Trophoblast cell (in vitro differentiated cells and primary cell): ENCODE measurements at regions not wholly inside any gene's neighbourhood (a gene's known extent, or its start where the extent isn't known, plus 50 kb on each side); places are given as distances from the start of the nearest gene placed in this dataset.

Source experiments
- DNase-seq, 2 donors: peaks; one replicate each; pipeline ENCODE4 v3.0.0-alpha.2; 2016
- H2AFZ ChIP-seq: 2 replicates; pipeline ENCODE4 v1.6.1; 2013; ENCODE audit warnings: low read length, moderate library complexity, mild to moderate bottlenecking; ENCODE audit not compliant: insufficient read depth, poor library complexity
- H2AK5ac ChIP-seq: 2 replicates; pipeline ENCODE4 v1.6.1; 2013; ENCODE audit warnings: mild to moderate bottlenecking, low read length
- H2BK120ac ChIP-seq: 2 replicates; pipeline ENCODE4 v1.6.1; 2013; ENCODE audit warnings: low read length, mild to moderate bottlenecking, moderate library complexity; ENCODE audit not compliant: insufficient read depth, poor library complexity
- H2BK12ac ChIP-seq: 2 replicates; pipeline ENCODE4 v1.6.1; 2013; ENCODE audit warnings: mild to moderate bottlenecking, low read length, moderate library complexity
- H2BK5ac ChIP-seq: 2 replicates; pipeline ENCODE4 v1.6.1; 2013; ENCODE audit warnings: low read length, low read depth, moderate library complexity, mild to moderate bottlenecking; ENCODE audit not compliant: poor library complexity
- H3K14ac ChIP-seq: 2 replicates; pipeline ENCODE4 v1.6.1; 2013; ENCODE audit warnings: mild to moderate bottlenecking, low read length
- H3K18ac ChIP-seq: 2 replicates; pipeline ENCODE4 v1.6.1; 2013; ENCODE audit warnings: mild to moderate bottlenecking, low read length
- H3K23ac ChIP-seq: 2 replicates; pipeline ENCODE4 v1.6.1; 2013; ENCODE audit warnings: low read length
- H3K27ac ChIP-seq: 2 replicates; pipeline ENCODE4 v1.5.1; 2013; ENCODE audit warnings: low read depth, mild to moderate bottlenecking, inconsistent platforms, low read length, moderate library complexity
- H3K27me3 ChIP-seq: 2 replicates; pipeline ENCODE4 v1.6.1; 2013; ENCODE audit warnings: inconsistent platforms, mild to moderate bottlenecking, low read length, moderate library complexity; ENCODE audit not compliant: insufficient read depth
- H3K36me3 ChIP-seq, 2 experiments: 1 replicate in 1 of 2; 2 replicates in 1 of 2; pipeline ENCODE4 v1.6.1; 2013; ENCODE audit warnings: low read length in 2 of 2, mild to moderate bottlenecking in 2 of 2, moderate library complexity in 1 of 2; ENCODE audit not compliant: insufficient read depth in 2 of 2, control insufficient read depth in 1 of 2
- H3K4ac ChIP-seq: 2 replicates; pipeline ENCODE4 v1.6.1; 2013; ENCODE audit warnings: low read depth, mild to moderate bottlenecking, low read length, moderate library complexity
- H3K4me1 ChIP-seq, 2 experiments: 1 replicate in 1 of 2; 2 replicates in 1 of 2; pipeline ENCODE4 v1.6.1; 2013; ENCODE audit warnings: low read length in 2 of 2, mild to moderate bottlenecking in 2 of 2, moderate library complexity in 1 of 2; ENCODE audit not compliant: insufficient read depth in 2 of 2, control insufficient read depth in 1 of 2
- H3K4me2 ChIP-seq: 2 replicates; pipeline ENCODE4 v1.6.1; 2013; ENCODE audit warnings: inconsistent platforms, mild to moderate bottlenecking, low read length, moderate library complexity
- H3K4me3 ChIP-seq: 2 replicates; pipeline ENCODE4 v1.5.1; 2013; ENCODE audit warnings: mild to moderate bottlenecking, low read depth, low read length, inconsistent platforms
- H3K79me1 ChIP-seq: one replicate; pipeline ENCODE4 v1.6.1; 2013; ENCODE audit warnings: low read length
- H3K79me2 ChIP-seq: 2 replicates; pipeline ENCODE4 v1.6.1; 2013; ENCODE audit warnings: low read length, mild to moderate bottlenecking; ENCODE audit not compliant: control insufficient read depth, insufficient read depth, poor library complexity
- H3K9ac ChIP-seq: 2 replicates; pipeline ENCODE4 v1.6.1; 2013; ENCODE audit warnings: mild to moderate bottlenecking, low read length
- H3K9me3 ChIP-seq: 2 replicates; pipeline ENCODE4 v1.6.1; 2013; ENCODE audit warnings: low read depth, mild to moderate bottlenecking, control low read depth, inconsistent platforms, low read length; ENCODE audit not compliant: insufficient read depth
- H4K12ac ChIP-seq: 2 replicates; pipeline ENCODE4 v1.6.1; 2013; ENCODE audit warnings: low read depth, mild to moderate bottlenecking, low read length, moderate library complexity
- H4K8ac ChIP-seq: 2 replicates; pipeline ENCODE4 v1.6.1; 2013; ENCODE audit warnings: low read depth, mild to moderate bottlenecking, low read length, moderate library complexity
- H4K91ac ChIP-seq: one replicate; pipeline ENCODE4 v1.6.1; 2013; ENCODE audit warnings: low read depth, mild to moderate bottlenecking, low read length, moderate library complexity
- WGBS: extraction: QIAGEN DNeasy Blood & Tissue Kit; methylation state at CpG from one replicate; pipeline ENCODE4 v1.1.7; 2013; ENCODE audit warnings: missing lambda C conversion rate; ENCODE audit not compliant: insufficient read length, insufficient coverage; ENCODE audit errors: extremely low coverage; 5-methylcytosine and 5-hydroxymethylcytosine counted together

GRCh38 chr2:19651466-19651865 lies 250.3 kb downstream of the TTC32 start:
- Histone ChIP-seq H3K27ac (no peak overlapping the region), H3K9ac (no peak overlapping the region), H3K4me1 (no peaks in the 10 kb centered on the region), H2BK12ac (no peak overlapping the region), H2AFZ (no peak overlapping the region), H3K4ac (no peak overlapping the region), H4K12ac (no peak overlapping the region), H3K14ac (no peak overlapping the region), H4K8ac (no peak overlapping the region), H3K27me3 (no peaks in the 10 kb centered on the region), H2BK5ac (no peak overlapping the region), H3K79me2 (no peaks in the 10 kb centered on the region), H3K23ac (no peak overlapping the region), H3K18ac (no peak overlapping the region), H4K91ac (no peak overlapping the region), H3K4me3 (no peak overlapping the region), H3K36me3 (no peaks in the 10 kb centered on the region), H3K4me2 (no peak overlapping the region), H3K79me1 (no peaks in the 10 kb centered on the region), H3K9me3 (no peaks in the 10 kb centered on the region), H2AK5ac (no peak overlapping the region), H2BK120ac (no peak overlapping the region)
- no CpG with 5 or more reads among the region's 4 CpGs for WGBS
- no peak for DNase-seq

- Histone ChIP-seq H3K18ac (no peak overlapping the region), H2BK120ac (no peak overlapping the region), H3K79me1 (no peaks in the 10 kb centered on the region), H3K23ac (no peak overlapping the region), H3K4me3 (no peak overlapping the region), H3K79me2 (no peaks in the 10 kb centered on the region), H3K27me3 (no peaks in the 10 kb centered on the region), H3K4me1 (no peaks in the 10 kb centered on the region), H3K9ac (no peak overlapping the region), H3K36me3 (no peaks in the 10 kb centered on the region), H3K27ac (no peak overlapping the region), H3K14ac (no peak overlapping the region), H3K9me3 (no peaks in the 10 kb centered on the region), H2BK5ac (no peak overlapping the region), H2AFZ (no peak overlapping the region), H4K8ac (no peak overlapping the region), H3K4me2 (no peak overlapping the region), H2BK12ac (no peak overlapping the region), H4K12ac (no peak overlapping the region), H2AK5ac (no peak overlapping the region), H3K4ac (no peak overlapping the region), H4K91ac (no peak overlapping the region)
- 100% methylated on average over 2 of the region's 8 CpGs for WGBS
- peak; percentile 73 to 82 for DNase-seq
Observed at GRCh38 chr2:19649785-19650380, 251.9 kb downstream of the TTC32 start.

GRCh38 chr2:19649142-19649541 lies 252.6 kb downstream of the TTC32 start:
- no peaks in the 10 kb centered on the region for H3K27me3 ChIP-seq
- no peak overlapping the region for H3K9ac ChIP-seq
- DNase-seq: peak; percentile 27 to 45
- no peak overlapping the region for H4K12ac ChIP-seq
- H4K91ac ChIP-seq: no peak overlapping the region
- no peak overlapping the region for H2BK12ac ChIP-seq
- no peak overlapping the region for H4K8ac ChIP-seq
- no peak overlapping the region for H2BK5ac ChIP-seq
- H2AFZ ChIP-seq: no peak overlapping the region
- no peak overlapping the region for H3K18ac ChIP-seq
- H2BK120ac ChIP-seq: no peak overlapping the region
- no CpG with 5 or more reads among the region's 1 CpG for WGBS
- no peak overlapping the region for H3K4ac ChIP-seq
- no peaks in the 10 kb centered on the region for H3K79me1 ChIP-seq
- no peak overlapping the region for H3K4me2 ChIP-seq
- no peak overlapping the region for H3K14ac ChIP-seq
- no peak overlapping the region for H3K23ac ChIP-seq
- H3K36me3 ChIP-seq: no peaks in the 10 kb centered on the region
- no peaks in the 10 kb centered on the region for H3K9me3 ChIP-seq
- H3K79me2 ChIP-seq: no peaks in the 10 kb centered on the region
- H3K4me1 ChIP-seq: no peaks in the 10 kb centered on the region
- H3K27ac ChIP-seq: no peak overlapping the region
- H2AK5ac ChIP-seq: no peak overlapping the region
- H3K4me3 ChIP-seq: no peak overlapping the region

GRCh38 chr2:19648583-19648982 lies 253.2 kb downstream of the TTC32 start:
- Histone ChIP-seq H3K27ac (no peak overlapping the region), H3K18ac (no peak overlapping the region)

More at GRCh38 chr2:19648583-19648982, 253.2 kb downstream of the TTC32 start:
- Histone ChIP-seq H4K91ac (no peak overlapping the region), H2BK5ac (no peak overlapping the region), H4K12ac (no peak overlapping the region), H3K4me1 (no peaks in the 10 kb centered on the region), H3K9me3 (no peaks in the 10 kb centered on the region), H2AFZ (no peak overlapping the region), H3K4ac (no peak overlapping the region), H3K14ac (no peak overlapping the region), H2AK5ac (no peak overlapping the region), H4K8ac (no peak overlapping the region), H3K4me3 (no peak overlapping the region), H3K9ac (no peak overlapping the region), H3K79me2 (no peaks in the 10 kb centered on the region), H2BK120ac (no peak overlapping the region), H3K27me3 (no peaks in the 10 kb centered on the region), H3K36me3 (no peaks in the 10 kb centered on the region), H2BK12ac (no peak overlapping the region), H3K23ac (no peak overlapping the region), H3K4me2 (no peak overlapping the region), H3K79me1 (no peaks in the 10 kb centered on the region)
- DNase-seq: peak in 1 of 2 donors; percentile 3
- no CpG with 5 or more reads among the region's 1 CpG for WGBS
